NCI-H510A (cell line): ENCODE measurements at regions not wholly inside any gene's neighbourhood (a gene's known extent, or its start where the extent isn't known, plus 50 kb on each side); places are given as distances from the start of the nearest gene placed in this dataset.
A peak's percentile ranks its signal among the peaks of the same experiment; 100 is the strongest.

Source experiments
- DNase-seq: peaks from one replicate; lab custom pipeline; 2025; lab: John Stamatoyannopoulos, UW

- no peak for DNase-seq
Observed at GRCh38 chr2:145595296-145595695, 1075.4 kb upstream of the ZEB2 start.

- DNase-seq = no peak
Observed at GRCh38 chr2:145593991-145594614, 1074.2 kb upstream of the ZEB2 start.

GRCh38 chr2:145593280-145593679 is 1073.4 kb upstream of the ZEB2 start:
- DNase-seq = no peak

- no peak for DNase-seq
Observed at GRCh38 chr2:145592361-145592760, 1072.4 kb upstream of the ZEB2 start.

GRCh38 chr2:145591109-145591809 is 1071.3 kb upstream of the ZEB2 start:
- no peak for DNase-seq

- no peak for DNase-seq
Observed at GRCh38 chr2:145587922-145588321, 1068.0 kb upstream of the ZEB2 start.

- DNase-seq = no peak
Observed at GRCh38 chr2:145584353-145584752, 1064.4 kb upstream of the ZEB2 start.

GRCh38 chr2:145573608-145574007 is 1053.7 kb upstream of the ZEB2 start:
- DNase-seq = no peak

- no peak for DNase-seq
Observed at GRCh38 chr2:145572238-145572637, 1052.3 kb upstream of the ZEB2 start.

GRCh38 chr2:145569108-145569507 is 1049.2 kb upstream of the ZEB2 start:
- no peak for DNase-seq

- peak; percentile 73 for DNase-seq
Observed at GRCh38 chr2:145563741-145564615, 1044.1 kb upstream of the ZEB2 start.

GRCh38 chr2:145561152-145561551 is 1041.2 kb upstream of the ZEB2 start:
- no peak for DNase-seq

- no peak for DNase-seq
Observed at GRCh38 chr2:145558617-145559350, 1038.9 kb upstream of the ZEB2 start.

GRCh38 chr2:145555360-145555759 is 1035.4 kb upstream of the ZEB2 start:
- DNase-seq = no peak

GRCh38 chr2:145551686-145552085 is 1031.8 kb upstream of the ZEB2 start:
- DNase-seq = no peak

GRCh38 chr2:145548479-145548878 is 1028.6 kb upstream of the ZEB2 start:
- DNase-seq = no peak

- DNase-seq = no peak
Observed at GRCh38 chr2:145547620-145548019, 1027.7 kb upstream of the ZEB2 start.

- DNase-seq = no peak
Observed at GRCh38 chr2:145546091-145546490, 1026.2 kb upstream of the ZEB2 start.

- DNase-seq = no peak
Observed at GRCh38 chr2:145543856-145544255, 1023.9 kb upstream of the ZEB2 start.

- no peak for DNase-seq
Observed at GRCh38 chr2:145543155-145543554, 1023.2 kb upstream of the ZEB2 start.

GRCh38 chr2:145541028-145541427 is 1021.1 kb upstream of the ZEB2 start:
- no peak for DNase-seq

GRCh38 chr2:145538661-145539350 is 1018.9 kb upstream of the ZEB2 start:
- no peak for DNase-seq
